ENCODE measurements at regions not wholly inside any gene's neighbourhood (a gene's known extent, or its start where the extent isn't known, plus 50 kb on each side); places are given as distances from the start of the nearest gene placed in this dataset.

GRCh38 chr1:62955666-62956065 lies 171.7 kb downstream of the ATG4C start:
- H3K79me2 ChIP-seq (ENCODE audit: insufficient read depth, low read length): no peaks in the 10 kb centered on the region
- no peaks in the 10 kb centered on the region for H3K9me2 ChIP-seq (ENCODE audit: insufficient read depth)
- ChIA-PET POLR2A (no interaction called here), RAD21 (ENCODE audit: low non-redundant PET in 1 of 2, low total read pairs in 2 of 2, uncharacterized antibody in 2 of 2, unreplicated experiment in 2 of 2) (no interaction called here), CTCF (no interaction called here)
- no peaks in the 10 kb centered on the region for H3K4me1 ChIP-seq (ENCODE audit: control insufficient read depth in 1 of 2, insufficient read depth in 2 of 2, low read length in 2 of 2)
- H3K4me2 ChIP-seq (ENCODE audit: low read length): no peak overlapping the region
- H3K4me3 ChIP-seq (replicated peaks in 1 of 2; ENCODE audit: low read depth in 1 of 2, low read length in 2 of 2): no peak overlapping the region
- peaks cover 43% of the 10 kb centered on the region for H3K27me3 ChIP-seq (ENCODE audit: insufficient read depth, low read length)
- H3K9me3 ChIP-seq (ENCODE audit: control insufficient read depth in 1 of 2, insufficient read depth in 1 of 2, low read depth in 1 of 2, low read length in 2 of 2): no peaks in the 10 kb centered on the region
- H3K27ac ChIP-seq (ENCODE audit: low read depth, low read length): no peak overlapping the region
- H4K20me1 ChIP-seq (ENCODE audit: insufficient read depth): no peaks in the 10 kb centered on the region
- DNase-seq (ENCODE audit: low read depth, low spot score) (no peak), ATAC-seq (no peak)
- no peak overlapping the region for H2AFZ ChIP-seq (ENCODE audit: low read depth, low read length, poor library complexity, severe bottlenecking)
- intact Hi-C loops (cut with micrococcal nuclease): no loop called here
- no peak for TF ChIP-seq EZH2phosphoT487 (IDR thresholded peaks at IDR 0.05; ENCODE audit: borderline replicate concordance)
- TF ChIP-seq TCF7L2 (IDR thresholded peaks at IDR 0.05; ENCODE audit: borderline replicate concordance, extremely low read depth, insufficient read depth, insufficient read length): no peak
- TF ChIP-seq ZFX (IDR thresholded peaks at IDR 0.05): no peak
- TF ChIP-seq ZNF274 (IDR thresholded peaks at IDR 0.05; ENCODE audit: low read depth, low read length): no peak
- TF ChIP-seq MAX (IDR thresholded peaks at IDR 0.05): no peak
- TF ChIP-seq ELF1 (IDR thresholded peaks at IDR 0.05; ENCODE audit: borderline replicate concordance, low read depth): no peak
- TF ChIP-seq EZH2 (IDR thresholded peaks at IDR 0.05): no peak
- no peak for TF ChIP-seq RAD21 (IDR thresholded peaks at IDR 0.05; ENCODE audit: low read depth)
- no peak for TF ChIP-seq SRF (IDR thresholded peaks at IDR 0.05; ENCODE audit: low read depth)
- TF ChIP-seq CEBPB (IDR thresholded peaks at IDR 0.05; ENCODE audit: low read depth): no peak
- TF ChIP-seq, protein P1, sequence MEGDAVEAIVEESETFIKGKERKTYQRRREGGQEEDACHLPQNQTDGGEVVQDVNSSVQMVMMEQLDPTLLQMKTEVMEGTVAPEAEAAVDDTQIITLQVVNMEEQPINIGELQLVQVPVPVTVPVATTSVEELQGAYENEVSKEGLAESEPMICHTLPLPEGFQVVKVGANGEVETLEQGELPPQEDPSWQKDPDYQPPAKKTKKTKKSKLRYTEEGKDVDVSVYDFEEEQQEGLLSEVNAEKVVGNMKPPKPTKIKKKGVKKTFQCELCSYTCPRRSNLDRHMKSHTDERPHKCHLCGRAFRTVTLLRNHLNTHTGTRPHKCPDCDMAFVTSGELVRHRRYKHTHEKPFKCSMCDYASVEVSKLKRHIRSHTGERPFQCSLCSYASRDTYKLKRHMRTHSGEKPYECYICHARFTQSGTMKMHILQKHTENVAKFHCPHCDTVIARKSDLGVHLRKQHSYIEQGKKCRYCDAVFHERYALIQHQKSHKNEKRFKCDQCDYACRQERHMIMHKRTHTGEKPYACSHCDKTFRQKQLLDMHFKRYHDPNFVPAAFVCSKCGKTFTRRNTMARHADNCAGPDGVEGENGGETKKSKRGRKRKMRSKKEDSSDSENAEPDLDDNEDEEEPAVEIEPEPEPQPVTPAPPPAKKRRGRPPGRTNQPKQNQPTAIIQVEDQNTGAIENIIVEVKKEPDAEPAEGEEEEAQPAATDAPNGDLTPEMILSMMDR (IDR thresholded peaks at IDR 0.05 in 2 of 3, conservative IDR thresholded peaks at IDR 0.05 in 1 of 3; ENCODE audit: borderline replicate concordance in 1 of 3, insufficient read depth in 1 of 3, low read depth in 2 of 3, low read length in 2 of 3): no peak
- TF ChIP-seq JUND (IDR thresholded peaks at IDR 0.05): no peak
- no peak for TF ChIP-seq SIN3A (IDR thresholded peaks at IDR 0.05; ENCODE audit: low read depth)
- no peak for TF ChIP-seq CBX3 (IDR thresholded peaks at IDR 0.05; ENCODE audit: low read depth)
- TF ChIP-seq FOSL1 (IDR thresholded peaks at IDR 0.05; ENCODE audit: low read depth): no peak
- no TSS peak for BruUV-seq (replicated peaks)
- H3K9ac ChIP-seq (ENCODE audit: low read length): no peak overlapping the region
- H3K36me3 ChIP-seq (ENCODE audit: control insufficient read depth in 1 of 2, insufficient read depth in 2 of 2, low read length in 2 of 2): no peaks in the 10 kb centered on the region
